KMS-11 (cell line): ENCODE measurements at regions not wholly inside any gene's neighbourhood (a gene's known extent, or its start where the extent isn't known, plus 50 kb on each side); places are given as distances from the start of the nearest gene placed in this dataset.

Source experiments
- H2AFZ ChIP-seq: fragments of 200-600 bp; sonication (generic); 2 replicates; pipeline ENCODE4 v1.6.1; 2016; ENCODE audit warnings: antibody characterized with exemption, mixed run types, low read depth
- H3K27ac ChIP-seq: fragments of 200-600 bp; sonication (generic); 2 replicates; pipeline ENCODE4 v1.6.1; 2016; ENCODE audit warnings: mild to moderate bottlenecking, mixed run types
- H3K27me3 ChIP-seq: fragments of 200-600 bp; sonication (generic); 2 replicates; pipeline ENCODE4 v1.6.1; 2017; ENCODE audit warnings: mild to moderate bottlenecking, low read depth, mixed run types, moderate library complexity; ENCODE audit not compliant: insufficient read depth
- H3K36me3 ChIP-seq: fragments of 200-600 bp; sonication (generic); 2 replicates; pipeline ENCODE4 v1.6.1; 2017; ENCODE audit warnings: mild to moderate bottlenecking, mixed run types; ENCODE audit not compliant: insufficient read depth
- H3K4me1 ChIP-seq: fragments of 200-600 bp; sonication (generic); 2 replicates; pipeline ENCODE4 v1.6.1; 2016; ENCODE audit warnings: mild to moderate bottlenecking, low read depth, mixed run types; ENCODE audit not compliant: poor library complexity, severe bottlenecking
- H3K4me2 ChIP-seq: fragments of 200-600 bp; sonication (generic); 2 replicates; pipeline ENCODE4 v1.7.0; 2016; ENCODE audit warnings: mild to moderate bottlenecking, mixed run types
- H3K4me3 ChIP-seq: fragments of 200-600 bp; sonication (generic); IDR thresholded peaks from 2 replicates; pipeline ENCODE4 v1.6.1; 2017; ENCODE audit warnings: low read depth, low read length, mixed read lengths; ENCODE audit not compliant: insufficient read depth
- H3K79me2 ChIP-seq: fragments of 200-600 bp; sonication (generic); 2 replicates; pipeline ENCODE4 v1.6.1; 2016; ENCODE audit warnings: low read depth, mixed run types; ENCODE audit not compliant: insufficient read depth
- H3K9ac ChIP-seq: fragments of 200-600 bp; sonication (generic); 2 replicates; pipeline ENCODE4 v1.6.1; 2016; ENCODE audit warnings: mild to moderate bottlenecking, mixed run types
- H4K20me1 ChIP-seq: fragments of 200-600 bp; sonication (generic); 2 replicates; pipeline ENCODE4 v1.6.1; 2016; ENCODE audit warnings: mild to moderate bottlenecking, mixed run types; ENCODE audit not compliant: insufficient read depth
- TF ChIP-seq, protein P1 (sequence below): fragments of 200-600 bp; sonication (generic); conservative IDR thresholded peaks from 2 replicates; pipeline ENCODE4 v1.6.1; 2017; ENCODE audit warnings: low read depth, mild to moderate bottlenecking, antibody characterized with exemption, low read length, moderate library complexity, mixed read lengths

- TF ChIP-seq, protein P1, sequence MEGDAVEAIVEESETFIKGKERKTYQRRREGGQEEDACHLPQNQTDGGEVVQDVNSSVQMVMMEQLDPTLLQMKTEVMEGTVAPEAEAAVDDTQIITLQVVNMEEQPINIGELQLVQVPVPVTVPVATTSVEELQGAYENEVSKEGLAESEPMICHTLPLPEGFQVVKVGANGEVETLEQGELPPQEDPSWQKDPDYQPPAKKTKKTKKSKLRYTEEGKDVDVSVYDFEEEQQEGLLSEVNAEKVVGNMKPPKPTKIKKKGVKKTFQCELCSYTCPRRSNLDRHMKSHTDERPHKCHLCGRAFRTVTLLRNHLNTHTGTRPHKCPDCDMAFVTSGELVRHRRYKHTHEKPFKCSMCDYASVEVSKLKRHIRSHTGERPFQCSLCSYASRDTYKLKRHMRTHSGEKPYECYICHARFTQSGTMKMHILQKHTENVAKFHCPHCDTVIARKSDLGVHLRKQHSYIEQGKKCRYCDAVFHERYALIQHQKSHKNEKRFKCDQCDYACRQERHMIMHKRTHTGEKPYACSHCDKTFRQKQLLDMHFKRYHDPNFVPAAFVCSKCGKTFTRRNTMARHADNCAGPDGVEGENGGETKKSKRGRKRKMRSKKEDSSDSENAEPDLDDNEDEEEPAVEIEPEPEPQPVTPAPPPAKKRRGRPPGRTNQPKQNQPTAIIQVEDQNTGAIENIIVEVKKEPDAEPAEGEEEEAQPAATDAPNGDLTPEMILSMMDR: no peak
- Histone ChIP-seq H3K79me2 (no peaks in the 10 kb centered on the region), H3K27me3 (no peaks in the 10 kb centered on the region), H3K4me2 (no peak overlapping the region), H3K36me3 (no peaks in the 10 kb centered on the region), H2AFZ (no peak overlapping the region), H3K9ac (no peak overlapping the region), H4K20me1 (no peaks in the 10 kb centered on the region), H3K4me1 (no peaks in the 10 kb centered on the region), H3K4me3 (no peak overlapping the region), H3K27ac (no peak overlapping the region)
Measured at GRCh38 chr4:160233141-160233540, 1130.3 kb downstream of the RAPGEF2 start.

DNA sequence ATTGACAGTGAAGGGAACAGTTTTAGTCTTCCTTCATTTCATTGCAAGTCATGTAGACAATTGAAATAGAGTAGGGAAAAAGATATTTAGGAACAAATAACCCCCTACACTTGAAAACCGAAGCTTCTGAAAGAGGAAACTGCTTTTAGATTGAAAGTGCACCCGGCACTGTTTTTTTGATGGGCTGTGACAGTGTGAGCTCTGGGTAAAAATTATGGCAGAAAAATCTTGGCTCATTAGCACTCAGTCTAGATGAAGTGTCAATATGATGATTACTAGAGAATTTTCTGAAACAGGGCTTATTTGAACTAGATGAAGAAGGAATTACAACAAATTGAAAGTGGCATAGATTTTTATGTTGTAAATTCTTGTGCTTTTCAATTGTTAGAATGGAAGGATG is 1132.4 kb downstream of the RAPGEF2 start:
- no peaks in the 10 kb centered on the region for H4K20me1 ChIP-seq
- no peak overlapping the region for H3K4me2 ChIP-seq
- TF ChIP-seq, protein P1: no peak
- H3K79me2 ChIP-seq: no peaks in the 10 kb centered on the region
- no peaks in the 10 kb centered on the region for H3K36me3 ChIP-seq
- no peak overlapping the region for H3K4me3 ChIP-seq
- no peaks in the 10 kb centered on the region for H3K4me1 ChIP-seq
- H3K27me3 ChIP-seq: no peaks in the 10 kb centered on the region
- no peak overlapping the region for H3K9ac ChIP-seq
- H3K27ac ChIP-seq: no peak overlapping the region
- no peak overlapping the region for H2AFZ ChIP-seq

DNA sequence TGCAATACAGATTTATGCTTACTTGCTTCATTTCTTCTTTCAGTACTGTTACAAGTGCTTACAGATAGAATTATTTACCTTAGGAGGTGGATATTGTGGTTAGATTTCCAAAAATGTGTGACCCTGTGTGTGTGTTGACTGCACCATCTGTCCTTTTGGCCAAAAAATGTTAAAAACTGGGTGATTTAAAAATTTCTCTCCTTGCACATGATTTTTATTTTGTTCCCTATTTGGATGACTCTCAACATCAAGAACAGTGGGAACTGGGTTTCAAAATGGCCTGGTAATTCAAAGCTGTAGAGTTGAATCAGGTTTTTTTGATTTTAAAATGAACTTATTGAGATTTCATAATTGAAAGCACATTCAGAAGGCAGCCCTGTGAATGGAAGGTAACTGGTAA is 1132.9 kb downstream of the RAPGEF2 start:
- Histone ChIP-seq H3K4me2 (no peak overlapping the region), H3K4me3 (no peak overlapping the region), H2AFZ (no peak overlapping the region), H3K27ac (no peak overlapping the region), H3K79me2 (no peaks in the 10 kb centered on the region), H3K9ac (no peak overlapping the region), H3K4me1 (no peaks in the 10 kb centered on the region), H3K27me3 (no peaks in the 10 kb centered on the region), H4K20me1 (no peaks in the 10 kb centered on the region), H3K36me3 (no peaks in the 10 kb centered on the region)
- TF ChIP-seq, protein P1: no peak

DNA sequence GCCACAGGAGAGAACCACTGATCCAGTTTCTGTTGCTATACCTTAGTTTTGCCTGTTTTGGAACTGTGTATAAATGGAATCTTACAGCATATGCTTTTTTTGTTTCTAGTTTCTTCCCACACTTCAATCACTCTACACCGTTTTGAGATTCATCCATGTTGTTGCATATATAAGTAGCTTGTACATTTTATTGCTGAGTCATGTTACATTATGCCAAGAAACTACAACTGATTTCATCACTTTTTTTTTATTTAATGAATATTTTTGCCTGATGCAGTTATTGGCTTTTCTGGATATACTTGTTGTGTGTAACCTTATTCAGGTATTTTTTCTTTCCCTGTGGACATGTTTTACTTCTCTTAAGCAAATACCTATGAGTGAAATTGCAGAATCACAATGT is 1135.9 kb downstream of the RAPGEF2 start:
- H3K4me1 ChIP-seq: no peaks in the 10 kb centered on the region
- TF ChIP-seq, protein P1: no peak
- no peak overlapping the region for H3K4me2 ChIP-seq
- no peak overlapping the region for H3K9ac ChIP-seq
- H3K27ac ChIP-seq: no peak overlapping the region
- no peak overlapping the region for H2AFZ ChIP-seq
- no peaks in the 10 kb centered on the region for H3K79me2 ChIP-seq
- H3K4me3 ChIP-seq: no peak overlapping the region
- no peaks in the 10 kb centered on the region for H4K20me1 ChIP-seq
- H3K36me3 ChIP-seq: no peaks in the 10 kb centered on the region
- H3K27me3 ChIP-seq: no peaks in the 10 kb centered on the region
